ENCODE measurements at regions not wholly inside any gene's neighbourhood (a gene's known extent, or its start where the extent isn't known, plus 50 kb on each side); places are given as distances from the start of the nearest gene placed in this dataset.

DNA sequence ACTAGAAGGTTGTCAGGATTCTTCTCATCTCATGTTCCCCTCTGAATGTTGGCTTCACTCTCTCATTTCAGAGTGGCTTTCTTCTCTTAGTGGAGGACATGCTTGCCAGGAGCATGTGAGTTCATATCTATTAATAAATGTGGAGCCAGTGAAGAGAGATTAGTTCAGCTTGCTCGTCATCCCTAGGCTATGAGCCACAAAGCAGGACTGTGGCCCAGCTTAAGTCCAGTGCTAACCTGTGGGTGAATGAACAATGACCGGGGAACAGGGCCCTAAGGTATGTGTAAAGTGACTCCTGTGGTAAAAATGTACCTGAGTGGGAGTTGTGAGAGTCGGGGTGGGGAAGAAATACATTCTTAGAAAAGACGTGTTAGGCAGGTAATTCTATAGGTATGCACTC lies 96.9 kb upstream of the TBL1XR1 start:
- TF ChIP-seq, protein P1, sequence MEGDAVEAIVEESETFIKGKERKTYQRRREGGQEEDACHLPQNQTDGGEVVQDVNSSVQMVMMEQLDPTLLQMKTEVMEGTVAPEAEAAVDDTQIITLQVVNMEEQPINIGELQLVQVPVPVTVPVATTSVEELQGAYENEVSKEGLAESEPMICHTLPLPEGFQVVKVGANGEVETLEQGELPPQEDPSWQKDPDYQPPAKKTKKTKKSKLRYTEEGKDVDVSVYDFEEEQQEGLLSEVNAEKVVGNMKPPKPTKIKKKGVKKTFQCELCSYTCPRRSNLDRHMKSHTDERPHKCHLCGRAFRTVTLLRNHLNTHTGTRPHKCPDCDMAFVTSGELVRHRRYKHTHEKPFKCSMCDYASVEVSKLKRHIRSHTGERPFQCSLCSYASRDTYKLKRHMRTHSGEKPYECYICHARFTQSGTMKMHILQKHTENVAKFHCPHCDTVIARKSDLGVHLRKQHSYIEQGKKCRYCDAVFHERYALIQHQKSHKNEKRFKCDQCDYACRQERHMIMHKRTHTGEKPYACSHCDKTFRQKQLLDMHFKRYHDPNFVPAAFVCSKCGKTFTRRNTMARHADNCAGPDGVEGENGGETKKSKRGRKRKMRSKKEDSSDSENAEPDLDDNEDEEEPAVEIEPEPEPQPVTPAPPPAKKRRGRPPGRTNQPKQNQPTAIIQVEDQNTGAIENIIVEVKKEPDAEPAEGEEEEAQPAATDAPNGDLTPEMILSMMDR (IDR thresholded peaks at IDR 0.05), result no peak
- no peak for TF ChIP-seq POLR2A (IDR thresholded peaks at IDR 0.05)

Data from testis (tissue), 2 donors.